ENCODE measurements at regions not wholly inside any gene's neighbourhood (a gene's known extent, or its start where the extent isn't known, plus 50 kb on each side); places are given as distances from the start of the nearest gene placed in this dataset.

GRCh38 chr1:56068908-56069307 is 510.5 kb downstream of the PLPP3 start:
- Histone ChIP-seq H4K91ac (ENCODE audit: low read length) (no peak overlapping the region), H4K8ac (ENCODE audit: low read length) (no peak overlapping the region), H3K36me3 (ENCODE audit: control insufficient read depth in 1 of 2, insufficient read depth in 2 of 2, low read depth in 1 of 2, low read length in 2 of 2) (no peaks in the 10 kb centered on the region), H2BK12ac (ENCODE audit: low read length in 2 of 2) (no peak overlapping the region), H2AK5ac (ENCODE audit: low read length, severe bottlenecking) (no peak overlapping the region), H3K27me3 (ENCODE audit: control insufficient read depth in 1 of 2, insufficient read depth in 1 of 2, low read length in 2 of 2) (no peaks in the 10 kb centered on the region), H3K9me3 (ENCODE audit: control insufficient read depth, low read length) (no peaks in the 10 kb centered on the region), H3K4me2 (ENCODE audit: low read length, poor library complexity, severe bottlenecking) (no peak overlapping the region), H3K14ac (ENCODE audit: low read length in 2 of 2) (no peak overlapping the region), H3K4ac (ENCODE audit: low read depth in 1 of 2, low read length in 2 of 2) (no peak overlapping the region), H3K27ac (ENCODE audit: low read length, poor library complexity, severe bottlenecking) (no peak overlapping the region), H2BK120ac (ENCODE audit: low read depth, low read length) (no peak overlapping the region), H3K9ac (ENCODE audit: low read length) (peak overlapping the region; percentile 59), H2BK5ac (ENCODE audit: low read depth, low read length, poor library complexity, severe bottlenecking) (no peak overlapping the region), H2AFZ (ENCODE audit: low read depth, low read length) (no peak overlapping the region), H3K4me3 (ENCODE audit: insufficient read depth in 1 of 2, low read depth in 1 of 2, low read length in 2 of 2) (no peak overlapping the region), H3K79me1 (replicated peaks; ENCODE audit: low read length, poor library complexity, severe bottlenecking) (no peaks in the 10 kb centered on the region), H2BK15ac (ENCODE audit: low read depth, poor library complexity, severe bottlenecking) (no peak overlapping the region), H3K4me1 (ENCODE audit: control insufficient read depth, insufficient read depth, low read depth, low read length) (no peaks in the 10 kb centered on the region), H3K18ac (ENCODE audit: low read depth in 1 of 2, low read length in 2 of 2) (no peak overlapping the region), H3K23ac (ENCODE audit: low read length in 2 of 2) (no peak overlapping the region)
- WGBS = 0% methylated on average over 1 of the region's 1 CpG
- no peak for DNase-seq

- no peak overlapping the region for H3K4me3 ChIP-seq (ENCODE audit: insufficient read depth in 1 of 2, low read depth in 1 of 2, low read length in 2 of 2)
- H3K14ac ChIP-seq (ENCODE audit: low read length in 2 of 2) = no peak overlapping the region
- H2BK15ac ChIP-seq (ENCODE audit: low read depth, poor library complexity, severe bottlenecking) = no peak overlapping the region
- peak overlapping the region; percentile 39 for H4K8ac ChIP-seq (ENCODE audit: low read length)
- no peaks in the 10 kb centered on the region for H3K36me3 ChIP-seq (ENCODE audit: control insufficient read depth in 1 of 2, insufficient read depth in 2 of 2, low read depth in 1 of 2, low read length in 2 of 2)
- peak overlapping the region in 1 of 2 experiments; percentile 27 for H3K4ac ChIP-seq (ENCODE audit: low read depth in 1 of 2, low read length in 2 of 2)
- H2BK5ac ChIP-seq (ENCODE audit: low read depth, low read length, poor library complexity, severe bottlenecking) = no peak overlapping the region
- 88% methylated on average over 6 of the region's 6 CpGs for WGBS
- H3K9me3 ChIP-seq (ENCODE audit: control insufficient read depth, low read length) = no peaks in the 10 kb centered on the region
- peak overlapping the region; percentile 59 for H3K9ac ChIP-seq (ENCODE audit: low read length)
- H2BK12ac ChIP-seq (ENCODE audit: low read length in 2 of 2) = peak overlapping the region; percentile 23 to 39
- no peak overlapping the region for H3K27ac ChIP-seq (ENCODE audit: low read length, poor library complexity, severe bottlenecking)
- no peak overlapping the region for H3K23ac ChIP-seq (ENCODE audit: low read length in 2 of 2)
- H2AK5ac ChIP-seq (ENCODE audit: low read length, severe bottlenecking) = no peak overlapping the region
- no peaks in the 10 kb centered on the region for H3K27me3 ChIP-seq (ENCODE audit: control insufficient read depth in 1 of 2, insufficient read depth in 1 of 2, low read length in 2 of 2)
- H3K79me1 ChIP-seq (replicated peaks; ENCODE audit: low read length, poor library complexity, severe bottlenecking) = no peaks in the 10 kb centered on the region
- H3K4me1 ChIP-seq (ENCODE audit: control insufficient read depth, insufficient read depth, low read depth, low read length) = no peaks in the 10 kb centered on the region
- no peak for DNase-seq
- no peak overlapping the region for H3K18ac ChIP-seq (ENCODE audit: low read depth in 1 of 2, low read length in 2 of 2)
- no peak overlapping the region for H3K4me2 ChIP-seq (ENCODE audit: low read length, poor library complexity, severe bottlenecking)
- no peak overlapping the region for H2AFZ ChIP-seq (ENCODE audit: low read depth, low read length)
- H4K91ac ChIP-seq (ENCODE audit: low read length) = no peak overlapping the region
- no peak overlapping the region for H2BK120ac ChIP-seq (ENCODE audit: low read depth, low read length)
Observed at GRCh38 chr1:56068210-56068609, 511.2 kb downstream of the PLPP3 start.

- Histone ChIP-seq H3K9me3 (ENCODE audit: control insufficient read depth, low read length) (no peaks in the 10 kb centered on the region), H3K4me1 (ENCODE audit: control insufficient read depth, insufficient read depth, low read depth, low read length) (no peaks in the 10 kb centered on the region), H3K4me3 (ENCODE audit: insufficient read depth in 1 of 2, low read depth in 1 of 2, low read length in 2 of 2) (no peak overlapping the region), H3K4ac (ENCODE audit: low read depth in 1 of 2, low read length in 2 of 2) (no peak overlapping the region), H2AK5ac (ENCODE audit: low read length, severe bottlenecking) (no peak overlapping the region), H2AFZ (ENCODE audit: low read depth, low read length) (no peak overlapping the region), H4K91ac (ENCODE audit: low read length) (no peak overlapping the region), H2BK5ac (ENCODE audit: low read depth, low read length, poor library complexity, severe bottlenecking) (no peak overlapping the region), H3K27me3 (ENCODE audit: control insufficient read depth in 1 of 2, insufficient read depth in 1 of 2, low read length in 2 of 2) (no peaks in the 10 kb centered on the region), H2BK120ac (ENCODE audit: low read depth, low read length) (no peak overlapping the region), H3K4me2 (ENCODE audit: low read length, poor library complexity, severe bottlenecking) (no peak overlapping the region), H4K8ac (ENCODE audit: low read length) (no peak overlapping the region), H3K9ac (ENCODE audit: low read length) (no peak overlapping the region), H3K36me3 (ENCODE audit: control insufficient read depth in 1 of 2, insufficient read depth in 2 of 2, low read depth in 1 of 2, low read length in 2 of 2) (no peaks in the 10 kb centered on the region), H2BK12ac (ENCODE audit: low read length in 2 of 2) (no peak overlapping the region), H3K18ac (ENCODE audit: low read depth in 1 of 2, low read length in 2 of 2) (no peak overlapping the region), H3K14ac (ENCODE audit: low read length in 2 of 2) (no peak overlapping the region), H3K23ac (ENCODE audit: low read length in 2 of 2) (no peak overlapping the region), H2BK15ac (ENCODE audit: low read depth, poor library complexity, severe bottlenecking) (no peak overlapping the region), H3K79me1 (replicated peaks; ENCODE audit: low read length, poor library complexity, severe bottlenecking) (no peaks in the 10 kb centered on the region), H3K27ac (ENCODE audit: low read length, poor library complexity, severe bottlenecking) (no peak overlapping the region)
- peak; percentile 18 for DNase-seq
- 31% methylated on average over 3 of the region's 3 CpGs for WGBS
Observed at GRCh38 chr1:56065729-56066128, 513.6 kb downstream of the PLPP3 start.

- Histone ChIP-seq H3K4me3 (ENCODE audit: insufficient read depth in 1 of 2, low read depth in 1 of 2, low read length in 2 of 2) (no peak overlapping the region), H2BK5ac (ENCODE audit: low read depth, low read length, poor library complexity, severe bottlenecking) (no peak overlapping the region), H3K9ac (ENCODE audit: low read length) (no peak overlapping the region), H3K4ac (ENCODE audit: low read depth in 1 of 2, low read length in 2 of 2) (no peak overlapping the region), H3K27ac (ENCODE audit: low read length, poor library complexity, severe bottlenecking) (no peak overlapping the region), H3K4me1 (ENCODE audit: control insufficient read depth, insufficient read depth, low read depth, low read length) (no peaks in the 10 kb centered on the region), H4K8ac (ENCODE audit: low read length) (no peak overlapping the region), H2AFZ (ENCODE audit: low read depth, low read length) (no peak overlapping the region), H2BK12ac (ENCODE audit: low read length in 2 of 2) (no peak overlapping the region), H3K9me3 (ENCODE audit: control insufficient read depth, low read length) (no peaks in the 10 kb centered on the region), H4K91ac (ENCODE audit: low read length) (no peak overlapping the region), H3K4me2 (ENCODE audit: low read length, poor library complexity, severe bottlenecking) (no peak overlapping the region), H3K79me1 (replicated peaks; ENCODE audit: low read length, poor library complexity, severe bottlenecking) (no peaks in the 10 kb centered on the region), H2BK15ac (ENCODE audit: low read depth, poor library complexity, severe bottlenecking) (no peak overlapping the region), H3K36me3 (ENCODE audit: control insufficient read depth in 1 of 2, insufficient read depth in 2 of 2, low read depth in 1 of 2, low read length in 2 of 2) (peaks cover 0 to 4% of the 10 kb centered on the region in 2 experiments), H3K14ac (ENCODE audit: low read length in 2 of 2) (no peak overlapping the region), H3K27me3 (ENCODE audit: control insufficient read depth in 1 of 2, insufficient read depth in 1 of 2, low read length in 2 of 2) (no peaks in the 10 kb centered on the region), H2BK120ac (ENCODE audit: low read depth, low read length) (no peak overlapping the region), H2AK5ac (ENCODE audit: low read length, severe bottlenecking) (no peak overlapping the region), H3K23ac (ENCODE audit: low read length in 2 of 2) (no peak overlapping the region), H3K18ac (ENCODE audit: low read depth in 1 of 2, low read length in 2 of 2) (no peak overlapping the region)
- DNase-seq = peak; percentile 54
- WGBS = no CpG with 5 or more reads among the region's 3 CpGs
Observed at GRCh38 chr1:56064705-56065104, 514.7 kb downstream of the PLPP3 start.
